SK-N-SH treated with all-trans-retinoic acid at 6 μM for 48 hours (cell line): ENCODE measurements at regions not wholly inside any gene's neighbourhood (a gene's known extent, or its start where the extent isn't known, plus 50 kb on each side); places are given as distances from the start of the nearest gene placed in this dataset.

Experiments
- ATAC-seq: fragments of 200-7000 bp; cut with Tn5 transposase; 3 replicates; pipeline ENCODE4 v1.9.1; 2020; ENCODE audit warnings: mild to moderate bottlenecking, moderate library complexity
- ARNTL ChIP-seq: fragments of 450-650 bp; formaldehyde crosslinking; IDR thresholded peaks from 2 replicates; pipeline ENCODE4 v1.5.0; 2020; ENCODE audit warnings: low read depth, mild to moderate bottlenecking, moderate library complexity, borderline replicate concordance
- BACH2 ChIP-seq: fragments of 250-450 bp; sonication (Bioruptor Pico); IDR thresholded peaks from 2 replicates; pipeline ENCODE4 v1.9.0; 2021; ENCODE audit warnings: mild to moderate bottlenecking, borderline replicate concordance
- CREB5 ChIP-seq: fragments of 250-450 bp; sonication (Bioruptor Pico); IDR thresholded peaks from 2 replicates; pipeline ENCODE4 v1.5.1; 2020; ENCODE audit warnings: low read depth, mild to moderate bottlenecking, moderate library complexity
- CSDC2 ChIP-seq: fragments of 250-450 bp; sonication (Bioruptor Pico); IDR thresholded peaks from 2 replicates; pipeline ENCODE4 v1.5.0; 2020; ENCODE audit warnings: mild to moderate bottlenecking, moderate library complexity
- CSRNP3 ChIP-seq: fragments of 250-450 bp; sonication (Bioruptor Pico); IDR thresholded peaks from 2 replicates; pipeline ENCODE4 v1.5.1; 2021; ENCODE audit warnings: mild to moderate bottlenecking, moderate library complexity
- ESRRG ChIP-seq: fragments of 250-450 bp; sonication (Bioruptor Pico); IDR thresholded peaks from 2 replicates; pipeline ENCODE4 v1.6.1; 2021; ENCODE audit warnings: mild to moderate bottlenecking
- GLIS3 ChIP-seq: fragments of 250-450 bp; sonication (Bioruptor Pico); IDR thresholded peaks from 2 replicates; pipeline ENCODE4 v1.5.0; 2020; ENCODE audit warnings: mild to moderate bottlenecking, moderate library complexity
- ISL1 ChIP-seq: fragments of 250-450 bp; sonication (Bioruptor Pico); IDR thresholded peaks from 2 replicates; pipeline ENCODE4 v2.1.2; 2022; ENCODE audit warnings: mild to moderate bottlenecking, moderate library complexity
- OSR1 ChIP-seq: fragments of 250-450 bp; sonication (Bioruptor Pico); IDR thresholded peaks from 2 replicates; pipeline ENCODE4 v1.8.0; 2022; ENCODE audit warnings: moderate library complexity, mild to moderate bottlenecking, inconsistent platforms
- PATZ1 ChIP-seq: fragments of 250-450 bp; sonication (Bioruptor Pico); IDR thresholded peaks from 2 replicates; pipeline ENCODE4 v1.8.0; 2020; ENCODE audit warnings: mild to moderate bottlenecking, moderate library complexity, borderline replicate concordance
- POU6F1 ChIP-seq: fragments of 250-450 bp; sonication (Bioruptor Pico); IDR thresholded peaks from 2 replicates; pipeline ENCODE4 v1.8.0; 2021; ENCODE audit warnings: low read depth, mild to moderate bottlenecking, moderate library complexity, borderline replicate concordance
- PPARA ChIP-seq: fragments of 250-450 bp; sonication (Bioruptor Pico); IDR thresholded peaks from 2 replicates; pipeline ENCODE4 v1.5.0; 2020; ENCODE audit warnings: mild to moderate bottlenecking, borderline replicate concordance
- RARB ChIP-seq: fragments of 250-450 bp; sonication (Bioruptor Pico); IDR thresholded peaks from 2 replicates; pipeline ENCODE4 v1.8.0; 2021; ENCODE audit warnings: mild to moderate bottlenecking, moderate library complexity
- SNAI2 ChIP-seq: fragments of 250-450 bp; sonication (Bioruptor Pico); IDR thresholded peaks from 2 replicates; pipeline ENCODE4 v1.5.0; 2020; ENCODE audit warnings: mild to moderate bottlenecking, moderate library complexity
- TCF4 ChIP-seq: fragments of 250-450 bp; sonication (Bioruptor Pico); IDR thresholded peaks from 2 replicates; pipeline ENCODE4 v1.8.0; 2021; ENCODE audit warnings: mild to moderate bottlenecking, moderate library complexity, borderline replicate concordance
- TOX ChIP-seq: fragments of 250-450 bp; sonication (Bioruptor Pico); IDR thresholded peaks from 2 replicates; pipeline ENCODE4 v1.8.0; 2021; ENCODE audit warnings: mild to moderate bottlenecking, moderate library complexity, borderline replicate concordance
- TSHZ2 ChIP-seq: fragments of 250-450 bp; sonication (Bioruptor Pico); IDR thresholded peaks from 2 replicates; pipeline ENCODE4 v1.5.0; 2020; ENCODE audit warnings: mild to moderate bottlenecking, moderate library complexity
- ZFP3 ChIP-seq: fragments of 250-450 bp; sonication (Bioruptor Pico); IDR thresholded peaks from 2 replicates; pipeline ENCODE4 v1.5.0; 2020; ENCODE audit warnings: mild to moderate bottlenecking, moderate library complexity
- ZFP30 ChIP-seq: fragments of 450-650 bp; formaldehyde crosslinking; IDR thresholded peaks from 2 replicates; pipeline ENCODE4 v1.5.0; 2022; ENCODE audit warnings: mild to moderate bottlenecking, moderate library complexity
- ZNF70 ChIP-seq: fragments of 450-650 bp; formaldehyde crosslinking; IDR thresholded peaks from 2 replicates; pipeline ENCODE4 v1.5.0; 2020; ENCODE audit warnings: mild to moderate bottlenecking, moderate library complexity

- no peak for TF ChIP-seq ARNTL (CRISPR knock-in tag)
- no peak for TF ChIP-seq PATZ1 (CRISPR knock-in tag)
- TF ChIP-seq GLIS3 (CRISPR knock-in tag), result no peak
- no peak for TF ChIP-seq TOX (CRISPR knock-in tag)
Observed at GRCh38 chr3:135440746-135441145, 524.8 kb upstream of the PPP2R3A start (continued).

- TF ChIP-seq GLIS3 (CRISPR knock-in tag) (no peak), ZNF70 (CRISPR knock-in tag) (no peak), POU6F1 (CRISPR knock-in tag) (no peak), ISL1 (CRISPR knock-in tag) (no peak), TSHZ2 (CRISPR knock-in tag) (no peak), PPARA (CRISPR knock-in tag) (no peak), OSR1 (CRISPR knock-in tag) (no peak)
- ATAC-seq, result no peak
Observed at GRCh38 chr3:135444058-135444457, 521.5 kb upstream of the PPP2R3A start.

GRCh38 chr3:135447483-135447882 is 518.0 kb upstream of the PPP2R3A start:
- no peak for ATAC-seq
- TF ChIP-seq PATZ1 (CRISPR knock-in tag) (no peak), ZFP3 (no peak), CSDC2 (CRISPR knock-in tag) (no peak), ESRRG (CRISPR knock-in tag) (no peak), POU6F1 (CRISPR knock-in tag) (no peak), CSRNP3 (CRISPR knock-in tag) (no peak), ZFP30 (CRISPR knock-in tag) (no peak), TCF4 (no peak), RARB (CRISPR knock-in tag) (no peak), ARNTL (CRISPR knock-in tag) (no peak), CREB5 (CRISPR knock-in tag) (no peak), ISL1 (CRISPR knock-in tag) (no peak), TOX (CRISPR knock-in tag) (no peak), ZNF70 (CRISPR knock-in tag) (no peak), GLIS3 (CRISPR knock-in tag) (no peak), BACH2 (CRISPR knock-in tag) (no peak), SNAI2 (CRISPR knock-in tag) (no peak), OSR1 (CRISPR knock-in tag) (no peak)
